ENCODE measurements at regions not wholly inside any gene's neighbourhood (a gene's known extent, or its start where the extent isn't known, plus 50 kb on each side); places are given as distances from the start of the nearest gene placed in this dataset.

- TF ChIP-seq MYNN (tag by site-specific recombination; IDR thresholded peaks at IDR 0.05; ENCODE audit: borderline replicate concordance) (no peak), ZNF561 (tag by site-specific recombination; IDR thresholded peaks at IDR 0.05; ENCODE audit: borderline replicate concordance) (no peak)
These were observed 79.1 kb upstream of the EEA1 start for GRCh38 chr12:93008044-93008778.

Measured in HEK293 (cell line).